ENCODE measurements at regions not wholly inside any gene's neighbourhood (a gene's known extent, or its start where the extent isn't known, plus 50 kb on each side); places are given as distances from the start of the nearest gene placed in this dataset.

GRCh38 chr5:104187656-104188055 lies 625.1 kb upstream of the NUDT12 start:
- TF ChIP-seq POLR2A (IDR thresholded peaks at IDR 0.05) = no peak
- no peak for TF ChIP-seq CTCF (IDR thresholded peaks at IDR 0.05)
